SK-N-SH treated with all-trans-retinoic acid at 6 μM for 48 hours (cell line): ENCODE measurements at regions not wholly inside any gene's neighbourhood (a gene's known extent, or its start where the extent isn't known, plus 50 kb on each side); places are given as distances from the start of the nearest gene placed in this dataset.
A peak's percentile ranks its signal among the peaks of the same experiment; 100 is the strongest.

Experiments
- ATAC-seq: fragments of 200-7000 bp; cut with Tn5 transposase; 3 replicates; pipeline ENCODE4 v1.9.1; 2020; ENCODE audit warnings: mild to moderate bottlenecking, moderate library complexity
- ARNTL ChIP-seq: fragments of 450-650 bp; formaldehyde crosslinking; IDR thresholded peaks from 2 replicates; pipeline ENCODE4 v1.5.0; 2020; ENCODE audit warnings: low read depth, mild to moderate bottlenecking, moderate library complexity, borderline replicate concordance
- BACH2 ChIP-seq: fragments of 250-450 bp; sonication (Bioruptor Pico); IDR thresholded peaks from 2 replicates; pipeline ENCODE4 v1.9.0; 2021; ENCODE audit warnings: mild to moderate bottlenecking, borderline replicate concordance
- CREB5 ChIP-seq: fragments of 250-450 bp; sonication (Bioruptor Pico); IDR thresholded peaks from 2 replicates; pipeline ENCODE4 v1.5.1; 2020; ENCODE audit warnings: low read depth, mild to moderate bottlenecking, moderate library complexity
- CSDC2 ChIP-seq: fragments of 250-450 bp; sonication (Bioruptor Pico); IDR thresholded peaks from 2 replicates; pipeline ENCODE4 v1.5.0; 2020; ENCODE audit warnings: mild to moderate bottlenecking, moderate library complexity
- GLIS3 ChIP-seq: fragments of 250-450 bp; sonication (Bioruptor Pico); IDR thresholded peaks from 2 replicates; pipeline ENCODE4 v1.5.0; 2020; ENCODE audit warnings: mild to moderate bottlenecking, moderate library complexity
- ISL1 ChIP-seq: fragments of 250-450 bp; sonication (Bioruptor Pico); IDR thresholded peaks from 2 replicates; pipeline ENCODE4 v2.1.2; 2022; ENCODE audit warnings: mild to moderate bottlenecking, moderate library complexity
- OSR1 ChIP-seq: fragments of 250-450 bp; sonication (Bioruptor Pico); IDR thresholded peaks from 2 replicates; pipeline ENCODE4 v1.8.0; 2022; ENCODE audit warnings: moderate library complexity, mild to moderate bottlenecking, inconsistent platforms
- PATZ1 ChIP-seq: fragments of 250-450 bp; sonication (Bioruptor Pico); IDR thresholded peaks from 2 replicates; pipeline ENCODE4 v1.8.0; 2020; ENCODE audit warnings: mild to moderate bottlenecking, moderate library complexity, borderline replicate concordance
- POU6F1 ChIP-seq: fragments of 250-450 bp; sonication (Bioruptor Pico); IDR thresholded peaks from 2 replicates; pipeline ENCODE4 v1.8.0; 2021; ENCODE audit warnings: low read depth, mild to moderate bottlenecking, moderate library complexity, borderline replicate concordance
- PPARA ChIP-seq: fragments of 250-450 bp; sonication (Bioruptor Pico); IDR thresholded peaks from 2 replicates; pipeline ENCODE4 v1.5.0; 2020; ENCODE audit warnings: mild to moderate bottlenecking, borderline replicate concordance
- RARB ChIP-seq: fragments of 250-450 bp; sonication (Bioruptor Pico); IDR thresholded peaks from 2 replicates; pipeline ENCODE4 v1.8.0; 2021; ENCODE audit warnings: mild to moderate bottlenecking, moderate library complexity
- SNAI2 ChIP-seq: fragments of 250-450 bp; sonication (Bioruptor Pico); IDR thresholded peaks from 2 replicates; pipeline ENCODE4 v1.5.0; 2020; ENCODE audit warnings: mild to moderate bottlenecking, moderate library complexity
- TCF4 ChIP-seq: fragments of 250-450 bp; sonication (Bioruptor Pico); IDR thresholded peaks from 2 replicates; pipeline ENCODE4 v1.8.0; 2021; ENCODE audit warnings: mild to moderate bottlenecking, moderate library complexity, borderline replicate concordance
- TOX ChIP-seq: fragments of 250-450 bp; sonication (Bioruptor Pico); IDR thresholded peaks from 2 replicates; pipeline ENCODE4 v1.8.0; 2021; ENCODE audit warnings: mild to moderate bottlenecking, moderate library complexity, borderline replicate concordance
- TSHZ2 ChIP-seq: fragments of 250-450 bp; sonication (Bioruptor Pico); IDR thresholded peaks from 2 replicates; pipeline ENCODE4 v1.5.0; 2020; ENCODE audit warnings: mild to moderate bottlenecking, moderate library complexity
- ZC3H10 ChIP-seq: fragments of 250-450 bp; sonication (Bioruptor Pico); IDR thresholded peaks from 2 replicates; pipeline ENCODE4 v1.5.1; 2021; ENCODE audit warnings: mild to moderate bottlenecking, moderate library complexity
- ZFP3 ChIP-seq: fragments of 250-450 bp; sonication (Bioruptor Pico); IDR thresholded peaks from 2 replicates; pipeline ENCODE4 v1.5.0; 2020; ENCODE audit warnings: mild to moderate bottlenecking, moderate library complexity
- ZFP30 ChIP-seq: fragments of 450-650 bp; formaldehyde crosslinking; IDR thresholded peaks from 2 replicates; pipeline ENCODE4 v1.5.0; 2022; ENCODE audit warnings: mild to moderate bottlenecking, moderate library complexity
- ZNF70 ChIP-seq: fragments of 450-650 bp; formaldehyde crosslinking; IDR thresholded peaks from 2 replicates; pipeline ENCODE4 v1.5.0; 2020; ENCODE audit warnings: mild to moderate bottlenecking, moderate library complexity

- no peak for TF ChIP-seq RARB
These were observed 88.6 kb upstream of the PFKP start (continued) for GRCh38 chr10:2978574-2979273.

GRCh38 chr10:2978111-2978510, 89.2 kb upstream of the PFKP start:
- peak; percentile 89 for ATAC-seq
- TF ChIP-seq GLIS3 (CRISPR knock-in tag) (no peak), ARNTL (CRISPR knock-in tag) (no peak), ZFP3 (CRISPR knock-in tag) (no peak), BACH2 (CRISPR knock-in tag) (no peak), ISL1 (no peak)

- ATAC-seq = no peak
- TF ChIP-seq POU6F1 (CRISPR knock-in tag) (no peak), CSDC2 (CRISPR knock-in tag) (no peak), TOX (CRISPR knock-in tag) (no peak), RARB (no peak), GLIS3 (CRISPR knock-in tag) (no peak), OSR1 (no peak), ZNF70 (no peak), BACH2 (CRISPR knock-in tag) (no peak), ZFP3 (CRISPR knock-in tag) (no peak), PPARA (CRISPR knock-in tag) (no peak), ISL1 (no peak)
These were observed 92.7 kb upstream of the PFKP start for GRCh38 chr10:2974503-2975207.

- TF ChIP-seq ARNTL (CRISPR knock-in tag) (no peak), CSDC2 (CRISPR knock-in tag) (no peak), CREB5 (no peak), ZFP30 (CRISPR knock-in tag) (no peak), GLIS3 (CRISPR knock-in tag) (no peak), TSHZ2 (CRISPR knock-in tag) (no peak), ISL1 (no peak), ZC3H10 (no peak), ZFP3 (CRISPR knock-in tag) (no peak), SNAI2 (no peak), PATZ1 (CRISPR knock-in tag) (no peak), TCF4 (CRISPR knock-in tag) (no peak), TOX (CRISPR knock-in tag) (no peak)
- no peak for ATAC-seq
These were observed 93.3 kb upstream of the PFKP start for GRCh38 chr10:2974083-2974482.
